HFF-Myc (cell line): ENCODE measurements at regions not wholly inside any gene's neighbourhood (a gene's known extent, or its start where the extent isn't known, plus 50 kb on each side); places are given as distances from the start of the nearest gene placed in this dataset.

ENCODE experiments used
- DNase-seq: peaks from one replicate; pipeline ENCODE4 v3.0.0-alpha.2; 2011; ENCODE audit warnings: low read depth; ENCODE audit errors: extremely low read depth
- H3K4me3 ChIP-seq: replicated peaks from 2 replicates; pipeline ENCODE4 v1.5.1; 2011; ENCODE audit warnings: low read depth, mild to moderate bottlenecking, control low read depth, low read length
- CTCF ChIP-seq: IDR thresholded peaks from 2 replicates; pipeline ENCODE4 v1.5.1; 2012; ENCODE audit warnings: mild to moderate bottlenecking, low read depth, low read length, control low read depth; ENCODE audit errors: missing control alignments

GRCh38 chr1:193320270-193320669 is 133.9 kb upstream of the B3GALT2 start:
- no peak for DNase-seq
- H3K4me3 ChIP-seq = no peak overlapping the region
- no peak for TF ChIP-seq CTCF

GRCh38 chr1:193318347-193318746 is 131.9 kb upstream of the B3GALT2 start:
- DNase-seq = no peak
- no peak for TF ChIP-seq CTCF
- H3K4me3 ChIP-seq = no peak overlapping the region

- no peak overlapping the region for H3K4me3 ChIP-seq
- DNase-seq = no peak
- no peak for TF ChIP-seq CTCF
These were observed 127.1 kb upstream of the B3GALT2 start for GRCh38 chr1:193313354-193314140.

GRCh38 chr1:193312432-193312831 is 126.0 kb upstream of the B3GALT2 start:
- TF ChIP-seq CTCF = no peak
- H3K4me3 ChIP-seq = no peak overlapping the region
- DNase-seq = no peak

GRCh38 chr1:193311226-193311948 is 125.0 kb upstream of the B3GALT2 start:
- no peak overlapping the region for H3K4me3 ChIP-seq
- no peak for DNase-seq
- TF ChIP-seq CTCF = no peak

- TF ChIP-seq CTCF = no peak
- DNase-seq = no peak
- no peak overlapping the region for H3K4me3 ChIP-seq
These were observed 124.2 kb upstream of the B3GALT2 start for GRCh38 chr1:193310564-193310963.
